ENCODE measurements at regions not wholly inside any gene's neighbourhood (a gene's known extent, or its start where the extent isn't known, plus 50 kb on each side); places are given as distances from the start of the nearest gene placed in this dataset.
A peak's percentile ranks its signal among the peaks of the same experiment; 100 is the strongest.

GRCh38 chr7:125930848-125931247 lies 1001.2 kb upstream of the POT1 start:
- TF ChIP-seq CTCF (conservative IDR thresholded peaks at IDR 0.05 in 1 of 2, IDR thresholded peaks at IDR 0.05 in 1 of 2; ENCODE audit: low read depth in 1 of 2, low read length in 2 of 2) (no peak), EZH2 (IDR thresholded peaks at IDR 0.05; ENCODE audit: low read length, missing control alignments) (no peak)
- Histone ChIP-seq H3K9ac (ENCODE audit: insufficient read depth, low read length) (no peak overlapping the region), H3K27ac (ENCODE audit: insufficient read depth, low read length) (no peak overlapping the region), H3K4me1 (ENCODE audit: control insufficient read depth, extremely low read depth, insufficient read depth, low read length) (no peaks in the 10 kb centered on the region), H3K4me3 (replicated peaks in 1 of 4; ENCODE audit: control extremely low read depth in 1 of 4, insufficient read depth in 1 of 4, low read depth in 3 of 4, low read length in 4 of 4) (no peak overlapping the region), H3K4me2 (ENCODE audit: extremely low read depth, insufficient read depth, low read length) (no peak overlapping the region), H3K9me3 (ENCODE audit: control insufficient read depth, insufficient read depth, low read depth, low read length) (no peaks in the 10 kb centered on the region), H4K20me1 (ENCODE audit: control insufficient read depth, extremely low read depth, insufficient read depth, low read length) (no peaks in the 10 kb centered on the region), H3K27me3 (ENCODE audit: control insufficient read depth, insufficient read depth, low read length) (no peaks in the 10 kb centered on the region), H2AFZ (ENCODE audit: low read length) (no peak overlapping the region), H3K36me3 (ENCODE audit: control insufficient read depth, insufficient read depth, low read length) (no peaks in the 10 kb centered on the region), H3K79me2 (ENCODE audit: control insufficient read depth, insufficient read depth, low read length) (no peaks in the 10 kb centered on the region)
- DNase-seq (ENCODE audit: low read depth in 2 of 2): no peak

DNA sequence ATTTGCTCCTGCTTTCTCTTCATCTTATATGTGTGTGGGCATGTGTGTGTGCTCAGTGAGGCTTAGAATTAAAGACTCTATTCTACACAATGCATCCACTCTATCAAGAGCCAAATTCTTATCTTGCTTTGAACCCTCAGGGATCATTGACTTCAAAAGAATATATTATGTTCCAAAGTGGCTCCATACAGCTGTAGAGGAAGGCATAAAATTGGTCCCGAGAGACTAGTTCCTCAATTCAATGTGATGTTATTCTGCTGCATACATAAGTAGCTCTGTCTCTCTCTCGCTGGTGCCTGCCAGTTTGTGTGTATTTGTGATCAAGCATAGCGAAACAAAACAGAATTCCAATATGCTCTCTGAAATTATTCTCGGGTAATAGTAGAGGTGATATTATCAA lies 997.9 kb upstream of the POT1 start:
- Histone ChIP-seq H3K4me1 (ENCODE audit: control insufficient read depth, extremely low read depth, insufficient read depth, low read length) (no peaks in the 10 kb centered on the region), H2AFZ (ENCODE audit: low read length) (no peak overlapping the region), H3K9me3 (ENCODE audit: control insufficient read depth, insufficient read depth, low read depth, low read length) (no peaks in the 10 kb centered on the region), H3K36me3 (ENCODE audit: control insufficient read depth, insufficient read depth, low read length) (no peaks in the 10 kb centered on the region), H3K79me2 (ENCODE audit: control insufficient read depth, insufficient read depth, low read length) (no peaks in the 10 kb centered on the region), H4K20me1 (ENCODE audit: control insufficient read depth, extremely low read depth, insufficient read depth, low read length) (no peaks in the 10 kb centered on the region), H3K4me3 (replicated peaks in 1 of 4; ENCODE audit: control extremely low read depth in 1 of 4, insufficient read depth in 1 of 4, low read depth in 3 of 4, low read length in 4 of 4) (no peak overlapping the region), H3K9ac (ENCODE audit: insufficient read depth, low read length) (no peak overlapping the region), H3K4me2 (ENCODE audit: extremely low read depth, insufficient read depth, low read length) (no peak overlapping the region), H3K27ac (ENCODE audit: insufficient read depth, low read length) (no peak overlapping the region), H3K27me3 (ENCODE audit: control insufficient read depth, insufficient read depth, low read length) (no peaks in the 10 kb centered on the region)
- no peak for DNase-seq (ENCODE audit: low read depth in 2 of 2)
- no peak for TF ChIP-seq EZH2 (IDR thresholded peaks at IDR 0.05; ENCODE audit: low read length, missing control alignments)
- TF ChIP-seq CTCF (conservative IDR thresholded peaks at IDR 0.05 in 1 of 2, IDR thresholded peaks at IDR 0.05 in 1 of 2; ENCODE audit: low read depth in 1 of 2, low read length in 2 of 2): no peak

GRCh38 chr7:125926621-125927020 lies 997.0 kb upstream of the POT1 start:
- Histone ChIP-seq H3K9ac (ENCODE audit: insufficient read depth, low read length) (no peak overlapping the region), H3K79me2 (ENCODE audit: control insufficient read depth, insufficient read depth, low read length) (no peaks in the 10 kb centered on the region), H3K4me1 (ENCODE audit: control insufficient read depth, extremely low read depth, insufficient read depth, low read length) (no peaks in the 10 kb centered on the region), H3K9me3 (ENCODE audit: control insufficient read depth, insufficient read depth, low read depth, low read length) (no peaks in the 10 kb centered on the region), H3K36me3 (ENCODE audit: control insufficient read depth, insufficient read depth, low read length) (no peaks in the 10 kb centered on the region), H3K27me3 (ENCODE audit: control insufficient read depth, insufficient read depth, low read length) (no peaks in the 10 kb centered on the region), H4K20me1 (ENCODE audit: control insufficient read depth, extremely low read depth, insufficient read depth, low read length) (no peaks in the 10 kb centered on the region), H2AFZ (ENCODE audit: low read length) (no peak overlapping the region), H3K27ac (ENCODE audit: insufficient read depth, low read length) (no peak overlapping the region), H3K4me3 (replicated peaks in 1 of 4; ENCODE audit: control extremely low read depth in 1 of 4, insufficient read depth in 1 of 4, low read depth in 3 of 4, low read length in 4 of 4) (no peak overlapping the region), H3K4me2 (ENCODE audit: extremely low read depth, insufficient read depth, low read length) (no peak overlapping the region)
- no peak for TF ChIP-seq EZH2 (IDR thresholded peaks at IDR 0.05; ENCODE audit: low read length, missing control alignments)
- no peak for TF ChIP-seq CTCF (conservative IDR thresholded peaks at IDR 0.05 in 1 of 2, IDR thresholded peaks at IDR 0.05 in 1 of 2; ENCODE audit: low read depth in 1 of 2, low read length in 2 of 2)
- peak in 1 of 2 donors; percentile 20 for DNase-seq (ENCODE audit: low read depth in 2 of 2)

Measured in fibroblast of lung (primary cell).